ENCODE measurements at regions not wholly inside any gene's neighbourhood (a gene's known extent, or its start where the extent isn't known, plus 50 kb on each side); places are given as distances from the start of the nearest gene placed in this dataset.

DNA sequence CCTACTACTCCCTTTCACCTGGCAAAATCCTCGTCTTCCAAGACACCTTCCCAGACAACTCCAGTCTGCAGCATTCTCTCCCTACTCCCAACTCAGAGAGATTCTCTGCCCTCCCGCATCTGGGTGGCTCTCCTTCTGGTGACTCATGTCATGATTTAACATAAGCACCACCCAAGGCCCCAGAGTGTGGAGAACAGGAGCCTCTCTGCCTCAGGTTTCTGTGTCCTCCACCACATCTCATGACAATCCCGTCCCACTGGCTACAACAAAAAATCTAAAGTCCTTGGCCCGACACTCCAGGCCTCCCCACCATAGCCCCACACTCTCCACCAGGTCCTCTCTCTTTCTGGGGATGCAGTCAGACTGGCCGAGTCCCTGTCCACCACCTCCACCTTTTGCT, 197.1 kb downstream of the BCL11A start:
- Histone ChIP-seq H2AK5ac (ENCODE audit: low read depth, low read length) (no peak overlapping the region), H3K4me3 (ENCODE audit: extremely low read depth in 1 of 4, insufficient read depth in 2 of 4, low read depth in 3 of 4, low read length in 4 of 4) (no peak overlapping the region), H3K27me3 (replicated peaks in 1 of 4; ENCODE audit: control insufficient read depth in 3 of 4, extremely low read depth in 1 of 4, insufficient read depth in 3 of 4, low read length in 3 of 4) (no peaks in the 10 kb centered on the region), H4K20me1 (replicated peaks in 1 of 2; ENCODE audit: control insufficient read depth in 1 of 2, insufficient read depth in 2 of 2, low read length in 2 of 2) (no peaks in the 10 kb centered on the region), H4K91ac (replicated peaks; ENCODE audit: insufficient read length, low read length) (no peak overlapping the region), H3K36me3 (ENCODE audit: control insufficient read depth in 2 of 4, insufficient read depth in 4 of 4, low read length in 3 of 4) (no peaks in the 10 kb centered on the region), H3K23me2 (ENCODE audit: low read depth, low read length) (no peaks in the 10 kb centered on the region; the same call in 1 of the 2 replicates), H2BK20ac (ENCODE audit: low read length) (no peak overlapping the region), H3K79me1 (ENCODE audit: low read depth, low read length) (no peaks in the 10 kb centered on the region), H2BK5ac (ENCODE audit: low read depth, low read length) (no peak overlapping the region), H3K23ac (ENCODE audit: insufficient read length) (no peak overlapping the region), H3K4ac (replicated peaks; ENCODE audit: insufficient read length, low read depth, low read length) (no peak overlapping the region), H3K27ac (ENCODE audit: low read depth, low read length) (no peak overlapping the region), H2AFZ (ENCODE audit: low read length) (no peak overlapping the region), H3K9me3 (ENCODE audit: insufficient read depth in 2 of 2, low read depth in 1 of 2, low read length in 1 of 2) (no peaks in the 10 kb centered on the region), H4K5ac (ENCODE audit: insufficient read length, low read depth, low read length) (no peak overlapping the region), H3K4me1 (replicated peaks in 1 of 4; ENCODE audit: control insufficient read depth in 3 of 4, insufficient read depth in 4 of 4, low read length in 3 of 4) (no peaks in the 10 kb centered on the region; a peak in 4 of 7 replicates), H2BK120ac (replicated peaks; ENCODE audit: low read depth, low read length) (no peak overlapping the region), H3K79me2 (ENCODE audit: control insufficient read depth in 1 of 2, insufficient read depth in 2 of 2, low read length in 2 of 2) (no peaks in the 10 kb centered on the region), H3K9ac (replicated peaks in 1 of 4; ENCODE audit: extremely low read depth in 1 of 4, low read depth in 3 of 4, low read length in 3 of 4) (no peak overlapping the region), H3K18ac (ENCODE audit: extremely low read depth, low read length) (no peak overlapping the region), H4K8ac (ENCODE audit: extremely low read depth, insufficient read depth, low read length) (no peak overlapping the region), H2BK12ac (ENCODE audit: low read depth, low read length) (no peak overlapping the region), H2BK15ac (ENCODE audit: low read length) (no peak overlapping the region), H3K14ac (ENCODE audit: insufficient read length) (no peak overlapping the region), H3K56ac (replicated peaks; ENCODE audit: insufficient read length, low read depth, low read length) (no peak overlapping the region), H3K4me2 (ENCODE audit: insufficient read depth in 1 of 2, low read depth in 2 of 2, low read length in 2 of 2) (no peak overlapping the region)
- no peak for FAIRE-seq
- TF ChIP-seq, protein P1, sequence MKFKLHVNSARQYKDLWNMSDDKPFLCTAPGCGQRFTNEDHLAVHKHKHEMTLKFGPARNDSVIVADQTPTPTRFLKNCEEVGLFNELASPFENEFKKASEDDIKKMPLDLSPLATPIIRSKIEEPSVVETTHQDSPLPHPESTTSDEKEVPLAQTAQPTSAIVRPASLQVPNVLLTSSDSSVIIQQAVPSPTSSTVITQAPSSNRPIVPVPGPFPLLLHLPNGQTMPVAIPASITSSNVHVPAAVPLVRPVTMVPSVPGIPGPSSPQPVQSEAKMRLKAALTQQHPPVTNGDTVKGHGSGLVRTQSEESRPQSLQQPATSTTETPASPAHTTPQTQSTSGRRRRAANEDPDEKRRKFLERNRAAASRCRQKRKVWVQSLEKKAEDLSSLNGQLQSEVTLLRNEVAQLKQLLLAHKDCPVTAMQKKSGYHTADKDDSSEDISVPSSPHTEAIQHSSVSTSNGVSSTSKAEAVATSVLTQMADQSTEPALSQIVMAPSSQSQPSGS (IDR thresholded peaks at IDR 0.05; ENCODE audit: low read length): no peak
- no peak for TF ChIP-seq RNF2 (IDR thresholded peaks at IDR 0.05; ENCODE audit: borderline replicate concordance, low read depth, low read length, missing control alignments, poor library complexity, severe bottlenecking)
- TF ChIP-seq PHF8 (conservative IDR thresholded peaks at IDR 0.05; ENCODE audit: low read depth, low read length): no peak
- TF ChIP-seq HDAC6 (IDR thresholded peaks at IDR 0.05; ENCODE audit: low read depth, low read length): no peak
- TF ChIP-seq, protein P2, sequence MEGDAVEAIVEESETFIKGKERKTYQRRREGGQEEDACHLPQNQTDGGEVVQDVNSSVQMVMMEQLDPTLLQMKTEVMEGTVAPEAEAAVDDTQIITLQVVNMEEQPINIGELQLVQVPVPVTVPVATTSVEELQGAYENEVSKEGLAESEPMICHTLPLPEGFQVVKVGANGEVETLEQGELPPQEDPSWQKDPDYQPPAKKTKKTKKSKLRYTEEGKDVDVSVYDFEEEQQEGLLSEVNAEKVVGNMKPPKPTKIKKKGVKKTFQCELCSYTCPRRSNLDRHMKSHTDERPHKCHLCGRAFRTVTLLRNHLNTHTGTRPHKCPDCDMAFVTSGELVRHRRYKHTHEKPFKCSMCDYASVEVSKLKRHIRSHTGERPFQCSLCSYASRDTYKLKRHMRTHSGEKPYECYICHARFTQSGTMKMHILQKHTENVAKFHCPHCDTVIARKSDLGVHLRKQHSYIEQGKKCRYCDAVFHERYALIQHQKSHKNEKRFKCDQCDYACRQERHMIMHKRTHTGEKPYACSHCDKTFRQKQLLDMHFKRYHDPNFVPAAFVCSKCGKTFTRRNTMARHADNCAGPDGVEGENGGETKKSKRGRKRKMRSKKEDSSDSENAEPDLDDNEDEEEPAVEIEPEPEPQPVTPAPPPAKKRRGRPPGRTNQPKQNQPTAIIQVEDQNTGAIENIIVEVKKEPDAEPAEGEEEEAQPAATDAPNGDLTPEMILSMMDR (IDR thresholded peaks at IDR 0.05; ENCODE audit: control extremely low read depth in 1 of 3, insufficient read depth in 1 of 3, low read depth in 1 of 3, low read length in 3 of 3): no peak
- TF ChIP-seq GTF2F1 (IDR thresholded peaks at IDR 0.05; ENCODE audit: borderline replicate concordance, low read depth, low read length): no peak
- TF ChIP-seq JUND (IDR thresholded peaks at IDR 0.05; ENCODE audit: low read length): no peak
- DNase-seq (ENCODE audit: low read depth in 1 of 2, low spot score in 2 of 2): no peak
- WGBS, 2 experiments (ENCODE audit: extremely low coverage in 1 of 2, insufficient coverage in 1 of 2, insufficient read length in 1 of 2, insufficient replicate concordance in 2 of 2, low coverage in 1 of 2, low lambda C conversion rate in 2 of 2, missing lambda C conversion rate in 1 of 2): 74% methylated on average over 3 of the region's 5 CpGs; no CpG with 5 or more reads in 1 of the 2 experiments
- CTCF ChIA-PET (ENCODE audit: partially characterized antibody): interaction anchor here (1.0 to 1.4 kb wide), 2 partner anchors 10 to 16 kb away, joined by 3 to 4 read pairs; no protein-coding TSS in a partner anchor
- POLR2A ChIA-PET (ENCODE audit: partially characterized antibody): no interaction called here
